HUES64 (cell line): ENCODE measurements at regions not wholly inside any gene's neighbourhood (a gene's known extent, or its start where the extent isn't known, plus 50 kb on each side); places are given as distances from the start of the nearest gene placed in this dataset.

ENCODE experiments used
- H3K27ac ChIP-seq: 2 replicates; pipeline ENCODE4 v1.7.0; 2013; ENCODE audit warnings: low read depth, low read length, inconsistent platforms
- H3K27me3 ChIP-seq: 2 replicates; pipeline ENCODE4 v1.6.1; 2013; ENCODE audit warnings: mild to moderate bottlenecking, low read length; ENCODE audit not compliant: insufficient read depth
- H3K36me3 ChIP-seq: 2 replicates; pipeline ENCODE4 v1.6.1; 2013; ENCODE audit warnings: mild to moderate bottlenecking, low read length; ENCODE audit not compliant: insufficient read depth
- H3K4me1 ChIP-seq: 2 replicates; pipeline ENCODE4 v1.6.1; 2013; ENCODE audit warnings: mild to moderate bottlenecking, low read length, moderate library complexity; ENCODE audit not compliant: insufficient read depth
- H3K4me3 ChIP-seq: 2 replicates; pipeline ENCODE4 v1.5.1; 2013; ENCODE audit warnings: mild to moderate bottlenecking, low read length, moderate library complexity
- H3K9ac ChIP-seq: 2 replicates; pipeline ENCODE4 v1.6.1; 2013; ENCODE audit warnings: mild to moderate bottlenecking, low read depth, low read length
- H3K9me3 ChIP-seq: 2 replicates; pipeline ENCODE4 v1.6.1; 2013; ENCODE audit warnings: low read depth, low read length; ENCODE audit not compliant: insufficient read depth
- WGBS: fragments of 150-250, 120-280 bp; methylation state at CpG from one replicate; pipeline ENCODE4 v1.1.7; 2013; ENCODE audit warnings: missing lambda C conversion rate; 5-methylcytosine and 5-hydroxymethylcytosine counted together

DNA sequence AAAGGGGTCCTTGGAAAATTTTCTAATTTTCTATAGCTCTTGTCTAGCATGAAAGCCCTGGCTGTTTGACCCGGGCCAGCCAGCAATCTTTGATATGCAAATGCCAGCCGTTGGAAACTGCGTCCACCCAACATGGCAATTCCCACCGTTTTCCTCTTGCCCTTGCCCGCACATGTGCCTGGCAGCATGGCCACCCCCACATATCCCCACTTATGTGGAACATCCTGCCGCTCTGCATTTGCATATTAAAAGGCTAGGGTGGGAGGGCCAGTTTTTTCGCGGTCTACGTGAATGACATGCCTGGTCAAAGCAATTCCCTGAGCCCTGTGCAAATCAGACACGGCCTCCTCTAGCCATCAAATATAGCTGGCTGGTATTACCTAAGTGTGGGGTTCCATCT lies 110.3 kb upstream of the TDRD3 start:
- H3K27ac ChIP-seq = no peak overlapping the region
- H3K27me3 ChIP-seq = no peaks in the 10 kb centered on the region
- H3K9me3 ChIP-seq = peaks cover 4% of the 10 kb centered on the region; the same call in 1 of the 2 replicates
- H3K4me3 ChIP-seq = no peak overlapping the region
- H3K36me3 ChIP-seq = no peaks in the 10 kb centered on the region
- 61% methylated on average over 10 of the region's 10 CpGs for WGBS
- no peak overlapping the region for H3K9ac ChIP-seq
- no peaks in the 10 kb centered on the region for H3K4me1 ChIP-seq

DNA sequence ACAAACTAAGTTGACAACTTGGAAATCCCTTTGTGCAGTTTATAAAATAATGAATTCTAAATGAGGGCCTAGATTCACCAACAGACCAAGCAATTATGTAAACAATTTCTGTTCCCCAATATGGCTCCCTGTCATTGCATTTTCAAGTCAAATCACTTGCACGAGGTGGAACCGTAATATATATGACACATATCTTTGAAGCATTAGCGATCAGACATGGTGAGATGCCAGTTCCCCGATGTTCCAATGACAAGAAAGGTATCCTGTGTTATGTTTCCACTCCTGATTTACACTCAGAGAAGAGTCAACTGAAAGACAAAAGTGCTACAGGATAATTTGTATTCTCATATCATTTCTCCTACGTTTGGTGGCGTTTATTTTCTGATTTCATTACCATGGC lies 108.5 kb upstream of the TDRD3 start:
- H3K9me3 ChIP-seq = peaks cover 4% of the 10 kb centered on the region; the same call in 1 of the 2 replicates
- H3K9ac ChIP-seq = no peak overlapping the region
- H3K36me3 ChIP-seq = no peaks in the 10 kb centered on the region
- no peaks in the 10 kb centered on the region for H3K4me1 ChIP-seq
- H3K27ac ChIP-seq = no peak overlapping the region
- H3K4me3 ChIP-seq = no peak overlapping the region
- H3K27me3 ChIP-seq = no peaks in the 10 kb centered on the region
- 97% methylated on average over 6 of the region's 6 CpGs for WGBS

DNA sequence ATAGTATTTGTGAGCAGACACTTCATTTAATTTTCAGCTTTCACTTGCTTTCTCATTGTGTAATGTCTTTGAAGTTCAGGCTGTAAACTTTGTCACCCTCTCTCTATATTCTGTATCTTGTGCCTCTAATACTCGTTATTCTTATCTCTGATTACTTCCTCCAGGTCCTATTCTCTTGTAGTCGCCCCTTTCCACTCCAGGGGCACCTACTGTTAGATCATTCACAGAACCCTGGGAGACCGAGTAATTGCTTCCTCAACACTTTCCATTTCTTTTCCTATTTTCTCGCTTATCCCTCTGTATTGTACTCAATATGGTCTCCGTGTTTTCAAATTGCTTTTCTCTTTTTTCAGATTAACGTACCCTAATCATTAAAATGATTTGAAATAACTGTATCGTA lies 93.9 kb upstream of the TDRD3 start:
- no peaks in the 10 kb centered on the region for H3K36me3 ChIP-seq
- no peak overlapping the region for H3K4me3 ChIP-seq

DNA sequence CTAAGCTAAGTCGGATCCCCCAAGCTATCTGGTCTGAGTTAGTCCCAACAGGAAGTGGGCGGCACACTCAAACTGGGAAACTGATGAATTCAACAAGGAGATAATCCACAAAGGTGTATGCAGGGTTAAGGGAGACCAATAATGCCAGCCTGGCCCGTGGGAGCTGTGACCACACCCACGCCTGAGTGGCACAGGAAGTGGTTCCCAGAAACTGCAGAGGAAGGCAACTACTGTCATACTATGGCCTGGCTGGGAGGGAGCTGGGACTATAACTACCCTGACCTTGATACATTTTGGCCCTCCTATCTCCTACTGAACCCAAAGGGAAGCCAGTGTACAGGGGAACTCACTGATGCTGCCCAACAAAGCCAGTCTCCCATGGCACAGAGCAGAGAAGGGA lies 85.5 kb upstream of the TDRD3 start:
- Histone ChIP-seq H3K36me3 (no peaks in the 10 kb centered on the region), H3K27me3 (no peaks in the 10 kb centered on the region), H3K4me3 (no peak overlapping the region), H3K4me1 (no peaks in the 10 kb centered on the region), H3K9ac (no peak overlapping the region), H3K9me3 (no peaks in the 10 kb centered on the region), H3K27ac (no peak overlapping the region)
- 89% methylated on average over 4 of the region's 4 CpGs for WGBS

More for the DNA sequence above, 93.9 kb upstream of the TDRD3 start:
- Histone ChIP-seq H3K9me3 (no peaks in the 10 kb centered on the region), H3K4me1 (peaks cover 7% of the 10 kb centered on the region; the same call in 1 of the 2 replicates), H3K27me3 (no peaks in the 10 kb centered on the region), H3K27ac (no peak overlapping the region), H3K9ac (no peak overlapping the region)
- WGBS = 74% methylated on average over 7 of the region's 7 CpGs

DNA sequence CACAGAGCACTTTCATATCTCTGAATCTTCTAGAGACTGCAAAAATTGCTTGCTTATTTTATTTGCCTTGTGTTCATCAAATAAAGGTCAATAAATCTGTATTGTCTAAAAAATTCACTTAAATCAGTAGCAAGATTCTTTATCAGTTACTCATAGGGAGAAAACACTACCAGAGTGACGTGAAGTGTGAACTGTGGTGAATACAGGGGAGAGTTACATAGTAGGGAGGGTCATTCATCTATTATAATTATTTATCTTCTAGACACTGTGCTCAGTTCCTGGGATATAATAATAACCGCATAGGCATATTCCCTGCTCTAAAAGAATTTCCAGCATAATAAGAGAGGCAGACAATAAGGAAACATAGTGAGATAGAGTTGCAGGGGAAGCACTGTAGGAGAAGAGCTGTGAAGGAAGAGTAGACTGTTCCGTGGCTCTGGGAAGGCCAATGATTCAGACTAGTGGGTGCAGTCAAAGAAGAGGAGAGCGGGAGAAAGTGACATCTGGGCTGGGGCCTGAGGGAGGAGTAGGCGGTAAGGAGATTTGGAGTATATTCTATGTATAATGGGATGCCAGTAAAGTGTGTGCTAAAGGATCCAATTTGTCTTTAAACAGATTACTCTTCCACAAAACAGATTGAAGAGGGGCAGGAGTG lies 84.0 kb upstream of the TDRD3 start:
- Histone ChIP-seq H3K4me1 (no peaks in the 10 kb centered on the region), H3K36me3 (no peaks in the 10 kb centered on the region), H3K27ac (no peak overlapping the region), H3K27me3 (no peaks in the 10 kb centered on the region), H3K4me3 (no peak overlapping the region), H3K9ac (no peak overlapping the region), H3K9me3 (no peaks in the 10 kb centered on the region)
- WGBS = 87% methylated on average over 3 of the region's 5 CpGs

DNA sequence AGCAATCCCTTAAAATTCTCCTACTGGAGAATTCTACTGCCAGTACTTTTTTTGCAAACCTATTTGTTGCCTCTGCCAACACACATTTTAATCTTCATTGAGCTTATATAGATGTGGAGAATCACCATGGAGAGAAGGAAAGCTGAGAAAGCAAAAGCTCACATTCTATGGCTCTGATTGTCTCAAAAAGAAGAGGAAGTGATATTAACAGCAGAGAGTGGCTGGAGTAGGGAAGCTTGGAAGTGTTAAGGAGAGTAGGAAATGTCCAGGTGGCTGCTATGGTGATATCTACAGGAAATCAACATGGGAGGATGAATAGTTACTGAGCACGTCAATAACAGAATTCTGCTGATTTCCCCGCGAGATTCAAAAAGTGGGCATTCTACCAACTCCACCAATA lies 78.8 kb upstream of the TDRD3 start:
- no peak overlapping the region for H3K27ac ChIP-seq
- no peaks in the 10 kb centered on the region for H3K4me1 ChIP-seq
- no peaks in the 10 kb centered on the region for H3K36me3 ChIP-seq
- no peak overlapping the region for H3K9ac ChIP-seq
- H3K27me3 ChIP-seq = no peaks in the 10 kb centered on the region
- H3K9me3 ChIP-seq = no peaks in the 10 kb centered on the region
- H3K4me3 ChIP-seq = no peak overlapping the region
- 94% methylated on average over 3 of the region's 3 CpGs for WGBS

DNA sequence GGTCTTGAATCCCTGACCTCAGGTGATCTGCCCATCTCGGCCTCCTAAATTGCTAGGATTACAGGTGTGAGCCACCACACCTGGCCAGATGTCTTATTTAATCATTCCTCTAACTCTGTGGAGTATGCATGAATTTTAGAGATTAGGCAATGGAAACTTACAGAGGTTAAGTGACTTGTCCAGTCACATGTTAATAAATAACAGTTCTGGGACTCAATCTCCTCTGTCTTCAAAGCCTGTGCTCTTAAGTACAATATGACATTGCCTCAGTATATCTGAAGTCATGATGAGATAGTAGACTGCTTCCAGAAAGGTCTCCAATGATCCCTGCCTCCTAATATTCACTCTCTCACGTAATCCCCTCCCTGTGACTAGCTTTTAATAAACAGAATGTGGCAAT lies 72.9 kb upstream of the TDRD3 start:
- Histone ChIP-seq H3K4me3 (no peak overlapping the region), H3K27me3 (no peaks in the 10 kb centered on the region), H3K27ac (no peak overlapping the region), H3K4me1 (no peaks in the 10 kb centered on the region), H3K9me3 (no peaks in the 10 kb centered on the region), H3K36me3 (no peaks in the 10 kb centered on the region), H3K9ac (no peak overlapping the region)
- 87% methylated on average over 1 of the region's 2 CpGs for WGBS

DNA sequence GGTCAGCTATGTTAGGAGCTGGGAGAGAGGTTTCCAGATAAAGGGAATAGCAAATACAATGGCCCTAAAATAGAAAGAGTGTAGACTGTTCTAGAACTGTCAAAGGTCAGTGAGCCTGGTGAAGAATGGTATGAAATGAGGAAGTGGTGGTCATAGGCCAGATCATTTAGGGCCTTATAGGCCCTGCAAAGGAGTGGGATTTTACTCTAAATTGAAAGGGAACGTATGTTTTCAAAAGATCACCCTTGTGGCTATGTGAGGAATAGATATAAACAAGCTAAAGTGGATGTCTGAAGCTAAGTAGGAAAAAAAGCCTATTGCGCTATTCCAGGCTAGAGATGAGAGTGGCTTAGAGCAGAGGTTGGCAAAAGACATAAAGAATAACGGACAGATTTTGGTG lies 70.7 kb upstream of the TDRD3 start:
- H3K27ac ChIP-seq = no peak overlapping the region
- H3K27me3 ChIP-seq = no peaks in the 10 kb centered on the region
- H3K36me3 ChIP-seq = no peaks in the 10 kb centered on the region
- H3K9me3 ChIP-seq = no peaks in the 10 kb centered on the region
- H3K9ac ChIP-seq = no peak overlapping the region
- peaks cover 2% of the 10 kb centered on the region; the same call in 1 of the 2 replicates for H3K4me1 ChIP-seq
- H3K4me3 ChIP-seq = no peak overlapping the region
- 88% methylated on average over 3 of the region's 3 CpGs for WGBS

DNA sequence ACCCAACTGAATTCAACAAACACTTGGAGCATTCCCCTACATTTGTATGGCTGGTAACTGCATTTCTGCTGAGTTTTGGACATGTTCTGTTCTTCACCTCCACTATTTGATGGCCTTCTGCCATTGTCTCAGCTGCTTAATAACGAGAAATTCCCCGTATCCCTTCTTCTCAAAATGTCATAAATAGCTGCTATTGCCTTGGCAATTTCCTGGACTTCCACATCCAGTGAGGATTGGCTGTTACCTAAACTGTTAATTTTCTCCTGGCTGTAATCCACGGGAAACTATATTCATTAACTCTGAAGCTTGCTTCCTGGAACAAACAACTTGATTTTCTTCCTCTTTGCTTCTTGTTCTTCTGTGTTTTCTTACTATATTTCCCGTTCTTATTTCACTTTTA lies 69.5 kb upstream of the TDRD3 start:
- no peaks in the 10 kb centered on the region for H3K27me3 ChIP-seq
- no peak overlapping the region for H3K27ac ChIP-seq
- H3K4me1 ChIP-seq = peaks cover 7% of the 10 kb centered on the region; the same call in 1 of the 2 replicates
- WGBS = 92% methylated on average over 3 of the region's 4 CpGs
- no peaks in the 10 kb centered on the region for H3K9me3 ChIP-seq
- H3K9ac ChIP-seq = no peak overlapping the region
- no peaks in the 10 kb centered on the region for H3K36me3 ChIP-seq
- no peak overlapping the region for H3K4me3 ChIP-seq

DNA sequence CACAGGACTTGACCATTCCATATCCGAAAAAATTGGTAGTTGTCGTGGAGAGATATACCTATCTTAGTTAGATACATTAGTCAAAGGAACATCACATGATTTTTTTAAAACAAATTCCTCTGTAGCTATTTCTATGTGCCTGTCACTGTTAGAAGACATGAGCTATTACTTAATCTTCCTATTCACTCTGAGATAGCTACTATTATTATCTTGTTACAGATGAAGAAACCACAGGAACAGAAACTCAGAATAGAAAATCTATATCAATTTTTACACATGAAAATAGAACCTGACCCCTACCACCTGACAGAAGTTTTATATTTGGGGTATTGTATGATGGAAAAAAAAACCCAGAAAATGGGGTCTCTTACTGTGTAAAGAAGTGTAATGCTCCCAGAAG lies 68.9 kb upstream of the TDRD3 start:
- 100% methylated on average over 1 of the region's 2 CpGs for WGBS
- H3K9me3 ChIP-seq = no peaks in the 10 kb centered on the region
- peaks cover 7% of the 10 kb centered on the region; the same call in 1 of the 2 replicates for H3K4me1 ChIP-seq
- H3K9ac ChIP-seq = no peak overlapping the region
- H3K36me3 ChIP-seq = no peaks in the 10 kb centered on the region
- no peak overlapping the region for H3K4me3 ChIP-seq
- no peaks in the 10 kb centered on the region for H3K27me3 ChIP-seq
- no peak overlapping the region for H3K27ac ChIP-seq

DNA sequence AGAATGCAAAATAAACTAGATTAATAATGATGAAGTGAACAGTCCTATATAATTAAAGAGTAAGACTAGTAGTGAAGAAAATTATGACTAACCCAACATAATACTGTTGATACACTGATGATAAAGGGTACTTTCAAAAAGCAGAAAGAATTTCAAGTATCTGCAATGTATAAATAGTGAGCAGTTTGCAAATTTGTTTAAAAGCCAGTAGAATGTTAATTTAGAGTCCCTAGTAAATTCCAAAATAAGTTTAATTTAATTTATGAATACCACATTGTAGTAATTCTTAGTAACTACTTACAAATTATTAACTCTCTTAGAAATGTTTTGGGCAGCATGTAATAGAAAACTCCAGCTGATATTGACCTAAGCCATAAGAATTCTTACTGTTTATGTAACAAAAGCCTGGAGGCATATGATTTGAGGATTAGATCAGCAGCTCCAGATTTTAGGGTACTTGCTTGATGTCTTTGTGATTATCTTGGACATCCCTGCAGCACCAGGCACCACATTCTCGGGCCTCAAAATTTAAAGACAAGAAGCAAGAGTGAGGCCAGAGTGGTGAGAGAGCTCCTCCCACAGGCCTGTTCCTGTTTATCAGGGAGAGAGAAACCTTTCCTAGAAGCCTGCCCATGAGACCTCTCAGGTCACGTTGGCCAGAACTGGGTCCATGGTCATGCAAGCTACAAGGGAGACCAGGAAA lies 67.6 kb upstream of the TDRD3 start:
- no peak overlapping the region for H3K4me3 ChIP-seq
- H3K36me3 ChIP-seq = no peaks in the 10 kb centered on the region
- H3K9me3 ChIP-seq = no peaks in the 10 kb centered on the region
- H3K27me3 ChIP-seq = no peaks in the 10 kb centered on the region
- H3K4me1 ChIP-seq = peaks cover 7% of the 10 kb centered on the region; the same call in 1 of the 2 replicates
- H3K9ac ChIP-seq = no peak overlapping the region
- 32% methylated on average over 2 of the region's 2 CpGs for WGBS
- H3K27ac ChIP-seq = no peak overlapping the region
